BJ (cell line): ENCODE measurements at regions not wholly inside any gene's neighbourhood (a gene's known extent, or its start where the extent isn't known, plus 50 kb on each side); places are given as distances from the start of the nearest gene placed in this dataset.

Experiments used
- CTCF ChIA-PET: fragments of 350-600 bp; formaldehyde crosslinking; extraction: SDS; loops from one replicate; lab custom pipeline; 2021; ENCODE audit warnings: antibody characterized with exemption, inconsistent platforms; lab: Yijun Ruan, JAX
- POLR2A ChIA-PET: fragments of 300-600 bp; sonication (Branson Sonifier 250); formaldehyde crosslinking; extraction: SDS; loops from one replicate; lab custom pipeline; 2021; ENCODE audit warnings: antibody characterized with exemption; lab: Charles Lee
- DNase-seq: peaks from one replicate; pipeline ENCODE4 v3.0.0-alpha.2; 2011; ENCODE audit warnings: low read depth
- H3K27me3 ChIP-seq: 2 replicates; pipeline ENCODE4 v1.6.0; 2011; ENCODE audit warnings: low read length; ENCODE audit not compliant: control insufficient read depth, insufficient read depth
- H3K36me3 ChIP-seq: 2 replicates; pipeline ENCODE4 v1.5.1; 2011; ENCODE audit warnings: low read length; ENCODE audit not compliant: control insufficient read depth, insufficient read depth
- H3K4me3 ChIP-seq: 2 replicates; pipeline ENCODE4 v1.5.1; 2011; ENCODE audit warnings: low read depth, mild to moderate bottlenecking, control low read depth, low read length
- TF ChIP-seq, protein P1 (sequence below): IDR thresholded peaks from 2 replicates; pipeline ENCODE4 v1.5.1; 2011; ENCODE audit warnings: low read depth, mild to moderate bottlenecking, control low read depth, inconsistent platforms, low read length, moderate library complexity; ENCODE audit not compliant: insufficient read depth

DNA sequence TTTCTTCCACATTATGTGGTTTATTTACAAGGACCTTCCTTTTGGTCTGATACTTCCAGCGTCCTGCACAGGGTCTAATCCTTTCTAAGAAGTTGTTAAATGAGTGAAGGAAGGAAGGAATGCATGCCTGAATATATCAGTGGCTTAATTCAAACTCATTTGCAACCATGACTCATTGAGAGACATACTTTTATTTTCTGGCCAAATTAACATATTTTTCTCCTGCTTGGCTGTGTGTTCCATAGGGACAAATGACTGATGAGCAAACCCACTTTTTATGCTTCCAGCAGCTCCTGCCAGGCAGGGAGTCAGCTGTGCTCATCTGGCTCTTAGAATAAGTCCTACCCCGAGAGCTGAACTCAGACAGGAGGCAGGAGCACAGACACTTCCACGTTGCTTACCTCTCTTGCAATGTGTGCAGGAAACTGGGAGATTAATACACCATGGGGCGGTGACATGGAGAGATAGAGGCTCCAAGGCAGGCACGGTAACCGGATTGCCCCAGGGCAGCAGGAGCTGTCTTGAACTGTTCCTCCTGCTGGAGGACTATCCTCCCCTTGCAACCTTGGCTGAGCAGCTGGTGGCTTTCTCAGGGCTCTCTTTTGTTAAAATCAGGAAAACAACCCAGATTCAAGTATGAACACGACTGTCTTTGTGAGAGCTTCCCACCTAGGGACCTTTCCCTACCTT is 667.5 kb upstream of the HS6ST1 start:
- DNase-seq, result no peak

DNA sequence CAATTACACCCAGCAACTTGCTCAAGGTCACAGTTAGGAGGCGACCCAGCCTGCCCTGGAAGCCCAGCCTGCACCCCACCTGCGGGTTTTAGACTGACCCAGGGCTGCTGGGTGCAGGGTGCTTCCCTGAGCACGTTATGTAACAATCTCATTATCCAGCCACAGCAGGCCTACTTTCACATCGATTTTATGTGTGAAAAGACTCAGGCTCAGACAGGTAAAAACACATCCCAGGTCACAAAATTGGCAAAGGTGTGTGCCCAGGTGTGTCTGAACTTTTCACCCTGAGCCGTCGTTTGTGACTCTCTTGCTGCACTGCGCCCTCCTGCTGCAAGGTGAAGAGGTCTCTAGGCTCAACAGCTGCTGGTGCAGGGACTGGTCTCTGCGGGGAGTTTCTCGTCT is 668.2 kb upstream of the HS6ST1 start:
- CTCF ChIA-PET, result no interaction called here

More for the DNA sequence above, 667.5 kb upstream of the HS6ST1 start:
- CTCF ChIA-PET, result no interaction called here
- H3K4me3 ChIP-seq, result no peak overlapping the region
- no peaks in the 10 kb centered on the region for H3K27me3 ChIP-seq
- TF ChIP-seq, protein P1, sequence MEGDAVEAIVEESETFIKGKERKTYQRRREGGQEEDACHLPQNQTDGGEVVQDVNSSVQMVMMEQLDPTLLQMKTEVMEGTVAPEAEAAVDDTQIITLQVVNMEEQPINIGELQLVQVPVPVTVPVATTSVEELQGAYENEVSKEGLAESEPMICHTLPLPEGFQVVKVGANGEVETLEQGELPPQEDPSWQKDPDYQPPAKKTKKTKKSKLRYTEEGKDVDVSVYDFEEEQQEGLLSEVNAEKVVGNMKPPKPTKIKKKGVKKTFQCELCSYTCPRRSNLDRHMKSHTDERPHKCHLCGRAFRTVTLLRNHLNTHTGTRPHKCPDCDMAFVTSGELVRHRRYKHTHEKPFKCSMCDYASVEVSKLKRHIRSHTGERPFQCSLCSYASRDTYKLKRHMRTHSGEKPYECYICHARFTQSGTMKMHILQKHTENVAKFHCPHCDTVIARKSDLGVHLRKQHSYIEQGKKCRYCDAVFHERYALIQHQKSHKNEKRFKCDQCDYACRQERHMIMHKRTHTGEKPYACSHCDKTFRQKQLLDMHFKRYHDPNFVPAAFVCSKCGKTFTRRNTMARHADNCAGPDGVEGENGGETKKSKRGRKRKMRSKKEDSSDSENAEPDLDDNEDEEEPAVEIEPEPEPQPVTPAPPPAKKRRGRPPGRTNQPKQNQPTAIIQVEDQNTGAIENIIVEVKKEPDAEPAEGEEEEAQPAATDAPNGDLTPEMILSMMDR, result no peak
- POLR2A ChIA-PET, result no interaction called here
- H3K36me3 ChIP-seq, result no peaks in the 10 kb centered on the region

DNA sequence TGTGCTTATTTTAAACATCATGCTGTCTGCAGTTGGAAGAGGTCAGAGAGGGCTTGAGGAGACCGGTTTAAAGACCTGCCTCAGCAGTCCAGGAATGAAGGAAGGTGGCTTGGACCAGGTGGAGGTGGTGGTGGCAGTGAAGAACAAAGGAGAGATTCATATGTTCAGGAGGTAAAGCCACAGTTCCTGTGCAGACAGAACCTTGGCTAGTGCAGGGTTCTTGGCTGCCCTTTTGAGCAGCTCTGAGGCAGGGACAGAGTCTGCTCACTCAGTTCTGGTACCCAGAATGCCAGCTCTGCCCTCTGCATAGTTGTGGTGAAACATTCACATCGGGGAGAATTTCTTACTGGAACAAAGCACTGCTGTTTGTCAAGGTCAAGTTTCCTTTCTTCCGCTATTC is 669.7 kb upstream of the HS6ST1 start:
- Histone ChIP-seq H3K36me3 (no peaks in the 10 kb centered on the region), H3K4me3 (no peak overlapping the region), H3K27me3 (no peaks in the 10 kb centered on the region)
- CTCF ChIA-PET, result no interaction called here
- no peak for DNase-seq
- POLR2A ChIA-PET, result no interaction called here
- TF ChIP-seq, protein P1, result no peak

More for the DNA sequence above, 668.2 kb upstream of the HS6ST1 start:
- POLR2A ChIA-PET, result no interaction called here
- Histone ChIP-seq H3K27me3 (no peaks in the 10 kb centered on the region), H3K36me3 (no peaks in the 10 kb centered on the region), H3K4me3 (no peak overlapping the region)
- TF ChIP-seq, protein P1, result no peak
- no peak for DNase-seq

DNA sequence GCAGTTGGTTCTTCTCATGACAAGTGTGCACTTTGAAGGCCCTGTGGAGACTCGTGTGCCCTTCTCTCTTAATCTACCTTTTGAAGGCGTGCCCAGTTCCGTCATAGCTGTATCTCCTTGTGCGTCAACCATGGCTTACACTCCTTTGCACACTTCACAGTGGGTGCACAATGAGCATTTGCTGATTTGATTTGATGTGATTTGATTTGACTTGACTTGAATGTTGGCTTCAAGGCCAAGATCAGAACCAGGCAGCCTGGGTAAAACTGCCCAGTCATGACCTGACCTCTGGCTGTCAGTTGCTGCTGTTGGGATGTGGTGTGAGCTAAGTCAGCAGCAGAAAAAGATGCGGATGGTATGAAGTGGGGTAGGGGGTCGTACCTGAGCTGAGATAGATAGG is 670.3 kb upstream of the HS6ST1 start:
- DNase-seq, result no peak
- ChIA-PET POLR2A (no interaction called here), CTCF (no interaction called here)
- H3K4me3 ChIP-seq, result no peak overlapping the region
- no peaks in the 10 kb centered on the region for H3K27me3 ChIP-seq
- TF ChIP-seq, protein P1, result no peak
- H3K36me3 ChIP-seq, result no peaks in the 10 kb centered on the region

DNA sequence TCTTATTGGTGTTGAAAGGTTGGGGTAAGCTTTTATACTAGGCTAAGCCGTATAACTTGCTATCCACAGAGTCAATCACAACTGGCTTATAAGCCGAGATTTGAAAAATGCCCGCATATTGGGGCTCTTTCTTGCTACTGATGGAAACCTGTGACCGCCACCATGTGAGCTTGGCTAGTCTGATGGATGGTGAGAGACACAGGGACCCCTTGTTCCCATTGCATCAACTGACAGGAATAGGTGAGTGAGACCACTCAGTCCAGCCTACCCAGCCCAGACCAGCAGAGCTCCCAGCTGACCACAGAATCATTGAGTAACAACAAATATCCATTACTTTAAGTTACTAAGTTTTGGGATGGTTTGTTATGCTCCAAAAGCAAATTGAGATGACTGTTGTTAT is 676.4 kb upstream of the HS6ST1 start:
- no peak for DNase-seq
- H3K27me3 ChIP-seq, result no peaks in the 10 kb centered on the region
- no peak overlapping the region for H3K4me3 ChIP-seq
- TF ChIP-seq, protein P1, result no peak
- ChIA-PET CTCF (no interaction called here), POLR2A (no interaction called here)
- H3K36me3 ChIP-seq, result no peaks in the 10 kb centered on the region
